CD14-positive monocyte (primary cell): ENCODE measurements at regions not wholly inside any gene's neighbourhood (a gene's known extent, or its start where the extent isn't known, plus 50 kb on each side); places are given as distances from the start of the nearest gene placed in this dataset.

ENCODE experiments used
- DNase-seq, 3 donors: peaks; one replicate each; pipeline ENCODE4 v3.0.0-alpha.2; 2011 to 2022
- H2AFZ ChIP-seq: 2 replicates; pipeline ENCODE4 v1.6.0; 2012; ENCODE audit warnings: mild to moderate bottlenecking, low read depth, low read length, inconsistent platforms; ENCODE audit not compliant: insufficient read depth, poor library complexity, severe bottlenecking
- H3K27ac ChIP-seq, 2 donors: 1 replicate in 1 of 2; 2 replicates in 1 of 2; pipeline ENCODE4 v1.5.1; 2012 to 2013; ENCODE audit warnings: low read length in 2 of 2, control low read depth in 1 of 2, inconsistent platforms in 1 of 2, low read depth in 1 of 2, mild to moderate bottlenecking in 1 of 2
- H3K27me3 ChIP-seq, 2 donors: one replicate each; pipeline versions ENCODE4 v1.6.0 to v1.6.1; 2011 to 2013; ENCODE audit warnings: low read length in 2 of 2; ENCODE audit not compliant: control insufficient read depth in 2 of 2, insufficient read depth in 2 of 2
- H3K36me3 ChIP-seq, 2 donors: replicated peaks in 1 of 2; 1 replicate in 1 of 2; 2 replicates in 1 of 2; pipeline versions ENCODE4 v1.5.1 to v1.6.1; 2012 to 2013; ENCODE audit warnings: low read length in 2 of 2, control low read depth in 1 of 2, inconsistent platforms in 1 of 2, mild to moderate bottlenecking in 1 of 2; ENCODE audit not compliant: insufficient read depth in 2 of 2, control insufficient read depth in 1 of 2
- H3K4me1 ChIP-seq, 2 donors: 1 replicate in 1 of 2; 2 replicates in 1 of 2; pipeline versions ENCODE4 v1.5.1 to v1.6.1; 2012 to 2013; ENCODE audit warnings: low read length in 2 of 2, control low read depth in 1 of 2, inconsistent platforms in 1 of 2, mild to moderate bottlenecking in 1 of 2, moderate library complexity in 1 of 2; ENCODE audit not compliant: insufficient read depth in 2 of 2, control insufficient read depth in 1 of 2
- H3K4me2 ChIP-seq: replicated peaks from 2 replicates; pipeline ENCODE3; 2012; ENCODE audit warnings: low read length, moderate library complexity, mild to moderate bottlenecking; ENCODE audit not compliant: poor library complexity, severe bottlenecking; ENCODE audit errors: extremely low read depth
- H3K4me3 ChIP-seq, 3 experiments: fragments of 200-600 bp in 1 of 3; sonication (generic) in 1 of 3; replicated peaks in 1 of 3; 1 replicate in 2 of 3; 2 replicates in 1 of 3; pipeline ENCODE4 v1.5.1; 2011 to 2013; ENCODE audit warnings: low read length in 3 of 3, mild to moderate bottlenecking in 3 of 3, control low read depth in 2 of 3, low read depth in 2 of 3, inconsistent platforms in 1 of 3, moderate library complexity in 1 of 3
- H3K79me2 ChIP-seq: 2 replicates; pipeline ENCODE4 v1.6.0; 2012; ENCODE audit warnings: mild to moderate bottlenecking, control low read depth, inconsistent platforms, low read length, moderate library complexity; ENCODE audit not compliant: insufficient read depth
- H3K9ac ChIP-seq: 2 replicates; pipeline ENCODE4 v1.6.0; 2017; ENCODE audit warnings: low read length, mild to moderate bottlenecking; ENCODE audit not compliant: insufficient read depth, poor library complexity, severe bottlenecking
- H3K9me3 ChIP-seq, 2 donors: replicated peaks in 1 of 2; 1 replicate in 1 of 2; 2 replicates in 1 of 2; pipeline versions ENCODE4 v1.5.1 to v1.6.1; 2012 to 2013; ENCODE audit warnings: low read length in 2 of 2, control low read depth in 1 of 2; ENCODE audit not compliant: control insufficient read depth in 1 of 2, insufficient read depth in 1 of 2
- H4K20me1 ChIP-seq: 2 replicates; pipeline ENCODE4 v1.6.0; 2012; ENCODE audit warnings: mild to moderate bottlenecking, low read length, control low read depth, moderate library complexity; ENCODE audit not compliant: insufficient read depth
- H3K27ac Mint-ChIP-seq, 7 donors: one replicate each; pipeline ENCODE4 v1.8.0; 2020; ENCODE audit warnings: mild to moderate bottlenecking in 7 of 7, mixed read lengths in 7 of 7, moderate library complexity in 6 of 7, inconsistent platforms in 2 of 7
- H3K27me3 Mint-ChIP-seq, 3 donors: one replicate each; pipeline ENCODE4 v1.8.0; 2021 to 2022; ENCODE audit warnings: low read depth in 3 of 3, mild to moderate bottlenecking in 3 of 3, mixed read lengths in 3 of 3, moderate library complexity in 3 of 3, inconsistent platforms in 1 of 3
- H3K36me3 Mint-ChIP-seq, 2 donors: one replicate each; pipeline ENCODE4 v1.8.0; 2020; ENCODE audit warnings: mixed read lengths in 2 of 2, inconsistent platforms in 1 of 2, mild to moderate bottlenecking in 1 of 2
- H3K4me1 Mint-ChIP-seq: one replicate; pipeline ENCODE4 v1.8.0; 2020; ENCODE audit warnings: mild to moderate bottlenecking, mixed read lengths
- H3K4me3 Mint-ChIP-seq, 2 donors: one replicate each; pipeline ENCODE4 v1.8.0; 2020; ENCODE audit warnings: mild to moderate bottlenecking in 2 of 2, mixed read lengths in 2 of 2, moderate library complexity in 1 of 2
- H3K9me3 Mint-ChIP-seq, 7 donors: one replicate each; pipeline ENCODE4 v1.8.0; 2020 to 2022; ENCODE audit warnings: mixed read lengths in 7 of 7, mild to moderate bottlenecking in 6 of 7, moderate library complexity in 6 of 7, inconsistent platforms in 2 of 7
- CTCF ChIP-seq: fragments of 200-600 bp; IDR thresholded peaks from one replicate; pipeline ENCODE4 v1.8.0; 2022; ENCODE audit warnings: antibody characterized with exemption, mild to moderate bottlenecking
- WGBS: methylation state at CpG from one replicate; pipeline ENCODE4 v1.1.5; 2013; ENCODE audit warnings: missing lambda C conversion rate; ENCODE audit not compliant: insufficient coverage; 5-methylcytosine and 5-hydroxymethylcytosine counted together
- intact Hi-C, 2 donors: fragments of 100-400 bp; cut with micrococcal nuclease; formaldehyde crosslinking; loops; one replicate each; pipeline versions ENCODE4 v1.15.0 to v1.15.1; 2023

DNA sequence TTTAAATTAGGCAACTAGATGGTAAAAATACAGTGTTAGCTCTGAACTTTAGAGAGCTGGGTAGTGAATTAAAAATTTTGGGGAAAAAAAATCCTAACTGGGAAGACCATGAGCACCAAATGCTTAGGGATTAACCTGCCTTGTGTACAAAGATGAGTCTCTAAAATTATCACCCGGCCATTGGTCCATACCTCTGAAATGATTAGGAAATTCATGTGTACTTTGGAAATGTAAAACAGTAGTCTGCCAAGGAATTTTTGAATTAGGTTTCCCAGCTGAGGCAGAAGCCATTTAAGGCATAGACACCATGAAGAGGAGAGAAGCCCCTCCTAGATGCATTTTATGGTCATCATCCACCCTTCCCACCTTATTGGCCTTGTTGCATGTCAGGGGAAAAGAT lies 670.5 kb upstream of the SALL1 start:
- no peaks in the 10 kb centered on the region for H3K4me1 Mint-ChIP-seq
- H3K4me1 ChIP-seq = no peaks in the 10 kb centered on the region
- H2AFZ ChIP-seq = no peak overlapping the region
- no peak overlapping the region for H3K9ac ChIP-seq
- intact Hi-C loops = no loop called here
- H3K79me2 ChIP-seq = no peaks in the 10 kb centered on the region
- H3K9me3 Mint-ChIP-seq = peaks cover 0 to 5% (median 0%) of the 10 kb centered on the region in 7 donors
- no peak overlapping the region for H3K27ac Mint-ChIP-seq
- H3K27me3 Mint-ChIP-seq = no peaks in the 10 kb centered on the region
- no CpG with 5 or more reads among the region's 1 CpG for WGBS
- no peaks in the 10 kb centered on the region for H3K36me3 ChIP-seq
- no peak for DNase-seq
- TF ChIP-seq CTCF = no peak
- no peak overlapping the region for H3K4me3 ChIP-seq
- no peaks in the 10 kb centered on the region for H3K9me3 ChIP-seq
- no peak overlapping the region for H3K27ac ChIP-seq
- H3K36me3 Mint-ChIP-seq = no peaks in the 10 kb centered on the region
- H3K27me3 ChIP-seq = no peaks in the 10 kb centered on the region
- no peak overlapping the region for H3K4me3 Mint-ChIP-seq
- H4K20me1 ChIP-seq = no peaks in the 10 kb centered on the region
- no peak overlapping the region for H3K4me2 ChIP-seq

DNA sequence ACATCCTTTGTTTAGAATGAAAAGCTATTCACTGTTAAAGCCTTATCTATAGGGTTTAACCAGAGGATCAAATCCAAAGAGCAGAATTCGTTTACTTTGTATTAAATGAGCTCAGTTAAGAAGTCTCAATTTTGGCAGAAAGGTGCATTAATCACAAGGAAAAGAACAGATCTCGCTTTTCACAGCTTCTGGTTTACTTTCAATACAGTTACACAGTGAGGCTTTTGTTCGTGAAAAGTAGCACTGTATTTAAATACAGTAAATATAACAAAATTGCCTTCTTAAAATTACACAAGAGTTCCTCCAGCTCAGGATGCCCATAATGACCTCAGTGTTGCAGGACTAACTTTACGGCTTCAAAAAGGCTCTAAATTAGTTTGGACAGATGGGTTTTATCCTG lies 669.1 kb upstream of the SALL1 start:
- no peak overlapping the region for H3K4me2 ChIP-seq
- 40% methylated on average over 1 of the region's 4 CpGs for WGBS
- no peak overlapping the region for H3K27ac ChIP-seq
- no peak overlapping the region for H3K9ac ChIP-seq
- Mint-ChIP-seq H3K4me1 (no peaks in the 10 kb centered on the region), H3K4me3 (no peak overlapping the region), H3K27ac (no peak overlapping the region), H3K9me3 (peaks cover 0 to 5% (median 0%) of the 10 kb centered on the region in 7 donors), H3K27me3 (no peaks in the 10 kb centered on the region), H3K36me3 (no peaks in the 10 kb centered on the region)
- no peak overlapping the region for H3K4me3 ChIP-seq
- no peaks in the 10 kb centered on the region for H3K36me3 ChIP-seq
- intact Hi-C loops = no loop called here
- H3K27me3 ChIP-seq = no peaks in the 10 kb centered on the region
- no peak overlapping the region for H2AFZ ChIP-seq
- no peaks in the 10 kb centered on the region for H3K79me2 ChIP-seq
- no peaks in the 10 kb centered on the region for H3K4me1 ChIP-seq
- no peak for DNase-seq
- no peaks in the 10 kb centered on the region for H3K9me3 ChIP-seq
- H4K20me1 ChIP-seq = no peaks in the 10 kb centered on the region
- TF ChIP-seq CTCF = no peak
